Right ventricle myocardium superior (tissue), 1 donor: ENCODE measurements at regions not wholly inside any gene's neighbourhood (a gene's known extent, or its start where the extent isn't known, plus 50 kb on each side); places are given as distances from the start of the nearest gene placed in this dataset.
"Not testable (repeated sequence)": the region's sequence is repeated elsewhere in the genome, so short reads cannot be mapped to it uniquely, and the experiment has no call there.

ENCODE experiments used
- ATAC-seq: fragments of 200-7000 bp; cut with Tn5 transposase; one replicate; pipeline ENCODE4 v1.9.1; 2020; ENCODE audit warnings: mild to moderate bottlenecking; ENCODE audit not compliant: poor library complexity
- DNase-seq: peaks from one replicate; pipeline ENCODE4 v3.0.0-alpha.2; 2020
- intact Hi-C: fragments of 100-400 bp; cut with DNase I; formaldehyde crosslinking; loops from one replicate; pipeline ENCODE4 v1.11.2; 2022
- donor health status: DM: no; HTN: yes; CAD: no; lungs with severe emphysema.

DNA sequence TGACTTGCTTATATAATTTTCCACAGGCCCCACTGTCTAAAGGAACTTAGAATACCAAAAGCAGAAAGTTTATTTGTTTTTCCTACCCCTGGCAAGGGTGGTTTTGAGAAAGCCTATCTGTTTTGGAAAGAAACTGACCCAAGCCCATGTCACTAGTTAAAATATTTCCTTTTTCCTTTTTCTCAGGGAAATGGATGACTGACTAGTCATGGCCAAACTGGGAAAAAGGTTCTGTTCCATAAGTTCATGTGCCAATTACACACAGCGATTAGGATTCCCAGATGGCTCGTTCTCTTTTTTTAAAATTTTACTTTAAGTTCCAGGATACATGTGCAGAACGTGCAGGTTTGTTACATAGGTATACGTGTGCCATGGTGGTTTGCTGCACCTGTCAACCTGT lies 157.8 kb downstream of the IGLL1 start:
- ATAC-seq, intact Hi-C loops, DNase-seq: not testable (repeated sequence)

DNA sequence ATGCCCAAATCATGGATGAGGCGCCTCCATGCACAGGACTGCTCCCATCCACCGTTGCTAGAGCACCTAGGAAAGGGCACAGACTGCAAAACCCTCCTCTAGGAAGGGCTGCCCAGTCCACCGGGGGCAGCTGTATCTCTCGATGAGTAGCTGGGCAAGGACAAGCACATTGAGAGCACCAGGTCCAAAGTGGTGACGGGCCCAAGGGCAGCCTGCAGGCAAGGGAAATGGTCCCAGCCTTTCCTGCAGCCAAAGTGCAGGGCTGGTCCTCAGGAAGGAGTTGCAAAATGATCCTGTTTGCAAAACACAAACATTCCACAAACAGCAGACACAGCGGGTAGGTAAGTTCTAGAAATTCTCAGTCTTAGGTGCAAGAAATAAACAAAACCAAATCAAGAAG lies 158.8 kb downstream of the IGLL1 start:
- not testable (repeated sequence) for DNase-seq, ATAC-seq

DNA sequence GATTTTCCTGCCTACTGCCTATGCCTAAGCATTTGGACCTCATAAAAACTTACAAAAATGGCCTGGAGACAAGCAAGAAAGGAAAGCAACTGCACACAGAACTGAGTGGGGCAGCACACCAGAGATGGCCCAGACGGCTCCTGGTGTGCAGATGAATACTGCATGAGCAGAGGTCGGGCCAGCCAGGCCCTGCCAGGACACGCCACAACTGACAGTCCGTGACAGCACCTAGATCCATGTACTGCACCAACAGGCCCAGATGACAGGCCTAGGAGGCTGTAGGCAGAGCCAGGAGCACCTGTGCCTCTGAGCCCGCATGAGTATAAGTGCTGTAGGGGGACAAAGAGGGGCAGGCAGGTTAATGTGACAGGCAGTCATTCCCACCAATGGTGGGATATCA lies 160.2 kb downstream of the IGLL1 start:
- no peak for DNase-seq
- intact Hi-C loops, result loop anchor here (2.0 kb wide), 1 partner anchor 17 kb away; no protein-coding TSS in a partner anchor
- ATAC-seq, result no peak

More for the DNA sequence above, 158.8 kb downstream of the IGLL1 start:
- intact Hi-C loops, result not testable (repeated sequence)

DNA sequence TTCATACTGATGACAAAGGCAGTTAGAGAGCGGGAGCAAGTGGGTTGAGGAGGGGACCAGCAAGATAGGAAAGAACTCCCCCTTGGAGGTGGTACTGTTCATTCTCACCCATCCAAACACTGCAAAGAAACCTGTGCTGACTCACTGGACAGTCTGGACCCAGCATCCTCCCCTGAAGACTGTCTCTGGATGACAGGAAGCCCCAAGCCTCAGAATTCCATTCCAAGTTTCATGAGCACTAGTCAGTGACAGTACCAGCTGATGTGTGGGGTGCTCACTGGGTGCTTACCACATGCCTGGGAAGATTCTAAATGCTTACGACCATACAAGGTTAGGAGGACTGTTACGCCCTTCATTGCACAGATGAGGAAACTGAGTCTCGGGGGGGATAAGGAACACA lies 160.9 kb downstream of the IGLL1 start:
- ATAC-seq, result no peak
- intact Hi-C loops, result loop anchor here (2.0 kb wide), 1 partner anchor 16 kb away; no protein-coding TSS in a partner anchor
- no peak for DNase-seq

DNA sequence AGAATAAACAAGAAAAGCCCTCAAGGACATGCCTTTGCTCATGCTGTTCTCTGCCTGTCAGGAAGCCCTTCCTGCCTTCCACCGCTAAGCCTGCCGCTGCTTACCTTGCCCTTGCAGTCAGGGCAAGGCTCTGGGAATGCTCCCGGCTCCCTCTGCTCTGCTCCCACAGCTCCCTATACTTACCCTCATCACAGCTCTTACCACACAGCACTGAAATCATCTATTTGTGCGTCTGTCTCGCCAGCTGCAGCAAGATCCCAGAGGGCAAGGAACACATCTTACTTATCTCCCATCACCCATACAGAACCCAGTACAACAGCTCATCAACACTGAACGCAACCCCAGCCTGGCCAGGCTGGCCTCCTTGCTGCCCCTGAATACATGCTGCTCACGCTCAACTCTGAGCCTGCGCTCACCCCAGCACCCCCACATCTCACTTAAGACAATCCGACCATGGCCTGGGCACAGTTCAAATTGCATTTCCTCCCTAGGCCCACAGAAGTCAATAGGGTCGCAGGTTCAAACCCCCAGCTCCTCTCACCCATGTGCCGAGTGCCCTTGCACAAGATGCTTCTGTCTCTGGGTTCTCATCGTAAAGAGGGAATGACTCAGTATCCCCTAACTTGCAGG lies 161.8 kb downstream of the IGLL1 start:
- intact Hi-C loops, result loop anchor here (2.0 kb wide), 1 partner anchor 15 kb away; no protein-coding TSS in a partner anchor
- no peak for ATAC-seq
- DNase-seq, result no peak

DNA sequence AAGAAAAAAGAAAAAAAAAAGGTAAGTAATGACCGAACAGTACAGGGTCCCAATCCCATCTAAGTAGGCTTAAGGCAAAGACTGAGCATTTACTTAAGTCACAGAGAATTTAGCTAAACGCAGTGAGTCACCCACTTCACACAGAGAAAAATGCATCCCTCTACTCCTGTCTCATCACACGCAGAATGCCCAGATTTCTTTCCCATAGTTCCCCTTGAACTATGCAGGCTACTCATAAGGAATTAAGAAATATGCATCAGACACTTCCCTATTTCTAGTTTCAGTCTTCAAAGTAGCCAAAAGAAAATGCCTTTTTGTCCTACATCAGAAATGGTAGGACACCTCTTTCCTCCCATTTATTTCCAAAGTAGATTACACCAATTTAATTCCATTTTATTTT lies 162.8 kb downstream of the IGLL1 start:
- ATAC-seq, DNase-seq, intact Hi-C loops: not testable (repeated sequence)

GRCh38 chr22:23416169-23416690 lies 163.9 kb downstream of the IGLL1 start:
- ATAC-seq, intact Hi-C loops: not testable (repeated sequence)

DNA sequence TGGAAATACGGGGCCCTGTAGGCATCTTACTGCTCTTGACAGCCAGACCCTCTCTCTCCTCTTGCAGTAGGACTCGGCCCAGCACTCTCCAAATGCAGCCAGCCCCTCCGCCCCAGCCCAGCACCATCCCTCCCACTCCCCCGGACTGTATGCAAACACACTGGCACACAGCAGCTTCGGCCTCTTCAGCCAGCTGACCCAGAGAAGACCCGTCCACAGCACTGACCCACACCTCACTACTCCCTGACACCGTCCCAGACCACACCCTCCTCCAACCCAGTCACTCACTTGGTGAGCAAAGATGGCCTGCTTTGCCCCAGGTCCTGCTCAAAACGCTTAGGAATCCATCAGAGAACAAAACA lies 164.6 kb downstream of the IGLL1 start:
- intact Hi-C loops, result no loop called here
- ATAC-seq (no peak), DNase-seq (no peak)

More at GRCh38 chr22:23416169-23416690, 163.9 kb downstream of the IGLL1 start:
- DNase-seq, result not testable (repeated sequence)

GRCh38 chr22:23414727-23415489 lies 165.2 kb downstream of the IGLL1 start:
- DNase-seq (no peak), ATAC-seq (no peak)
- intact Hi-C loops, result no loop called here

- ATAC-seq, result no peak
- intact Hi-C loops, result no loop called here
- DNase-seq, result no peak
Measured at GRCh38 chr22:23411739-23412138, 168.4 kb downstream of the IGLL1 start.

- ATAC-seq (no peak), DNase-seq (no peak)
- intact Hi-C loops, result no loop called here
Measured at GRCh38 chr22:23410411-23410810, 169.7 kb downstream of the IGLL1 start.

GRCh38 chr22:23409976-23410375 lies 170.1 kb downstream of the IGLL1 start:
- intact Hi-C loops, result loop anchor here (10.0 kb wide), 1 partner anchor 125 kb away; no protein-coding TSS in a partner anchor
- ATAC-seq (no peak), DNase-seq (no peak)

GRCh38 chr22:23408321-23408720 lies 171.8 kb downstream of the IGLL1 start:
- ATAC-seq, result no peak
- no peak for DNase-seq
- intact Hi-C loops, result loop anchor here (10.0 kb wide), 1 partner anchor 126 kb away; no protein-coding TSS in a partner anchor

- intact Hi-C loops, result loop anchor here (10.0 kb wide), 1 partner anchor 129 kb away; no protein-coding TSS in a partner anchor
- no peak for DNase-seq
- no peak for ATAC-seq
Measured at GRCh38 chr22:23405366-23405851, 174.7 kb downstream of the IGLL1 start.

DNA sequence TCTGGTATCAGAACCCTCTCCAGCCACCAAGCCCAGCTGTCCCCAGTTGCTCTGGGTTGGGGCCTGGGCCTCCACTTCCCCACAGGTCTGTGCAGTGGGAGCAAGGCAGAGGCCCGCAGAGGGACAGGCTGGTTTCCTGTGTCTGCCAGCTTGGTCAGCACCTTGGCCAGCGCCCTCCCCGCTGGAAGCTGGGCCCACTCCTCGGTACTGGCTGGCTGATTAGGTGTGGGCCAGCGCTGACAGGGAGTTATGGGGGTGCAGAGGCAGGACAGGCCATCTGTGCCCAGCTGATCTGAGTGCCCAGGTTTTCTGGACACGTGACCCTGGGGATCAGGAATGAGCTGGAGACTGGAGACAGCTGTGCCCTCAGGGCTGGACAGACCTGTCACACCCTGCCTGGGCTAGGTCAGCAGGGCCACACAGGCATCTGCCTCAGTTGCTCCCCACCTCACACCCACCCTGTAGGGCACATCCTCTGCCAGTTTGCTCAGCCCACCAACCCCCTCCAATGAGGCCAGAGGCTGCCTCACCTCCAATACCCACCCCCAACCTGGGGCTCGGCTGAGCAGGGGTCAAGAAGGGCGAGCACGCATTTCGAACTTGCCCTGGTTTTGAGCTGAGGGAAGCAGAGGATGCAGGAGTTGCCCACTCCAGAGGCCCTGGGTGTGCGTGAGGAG lies 175.3 kb downstream of the IGLL1 start:
- ATAC-seq (peak; percentile 69), DNase-seq (no peak)
- intact Hi-C loops, result loop anchor here (10.0 kb wide), 1 partner anchor 130 kb away; no protein-coding TSS in a partner anchor

GRCh38 chr22:23403720-23404688 lies 176.1 kb downstream of the IGLL1 start:
- no peak for ATAC-seq
- intact Hi-C loops, result loop anchor here (2.0 to 10.0 kb wide), 2 partner anchors 15 to 131 kb away; no protein-coding TSS in a partner anchor
- no peak for DNase-seq

- no peak for DNase-seq
- no peak for ATAC-seq
- intact Hi-C loops, result loop anchor here (2.0 to 10.0 kb wide), 2 partner anchors 16 to 132 kb away; no protein-coding TSS in a partner anchor
Measured at GRCh38 chr22:23403152-23403719, 176.9 kb downstream of the IGLL1 start.
